ENCODE measurements at regions not wholly inside any gene's neighbourhood (a gene's known extent, or its start where the extent isn't known, plus 50 kb on each side); places are given as distances from the start of the nearest gene placed in this dataset.
"Not testable (repeated sequence)": the region's sequence is repeated elsewhere in the genome, so short reads cannot be mapped to it uniquely, and the experiment has no call there.

- DNase-seq (ENCODE audit: low read depth), result no peak
Observed at GRCh38 chr20:48047447-48047846, 262.2 kb upstream of the SULF2 start.

DNA sequence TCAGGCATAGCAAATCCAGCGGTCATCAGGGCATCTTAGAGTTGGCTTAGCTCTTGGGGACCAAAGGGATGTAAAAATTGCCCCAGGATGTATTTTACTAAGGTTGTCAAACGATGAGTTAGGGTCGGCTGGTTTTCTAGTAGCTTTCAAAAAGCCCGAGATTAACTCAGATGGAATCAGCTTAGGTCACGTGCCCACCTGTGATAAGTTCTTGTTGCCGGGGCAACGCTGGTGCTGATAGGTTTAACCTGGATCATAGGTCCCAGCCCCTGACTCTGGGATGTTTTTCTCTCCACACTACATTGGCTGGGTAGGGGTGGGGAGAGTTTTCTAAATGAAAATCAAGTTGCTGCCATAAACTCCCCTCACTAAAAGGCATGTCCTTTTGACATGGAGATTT is 257.3 kb upstream of the SULF2 start:
- DNase-seq (ENCODE audit: low read depth), result no peak

DNA sequence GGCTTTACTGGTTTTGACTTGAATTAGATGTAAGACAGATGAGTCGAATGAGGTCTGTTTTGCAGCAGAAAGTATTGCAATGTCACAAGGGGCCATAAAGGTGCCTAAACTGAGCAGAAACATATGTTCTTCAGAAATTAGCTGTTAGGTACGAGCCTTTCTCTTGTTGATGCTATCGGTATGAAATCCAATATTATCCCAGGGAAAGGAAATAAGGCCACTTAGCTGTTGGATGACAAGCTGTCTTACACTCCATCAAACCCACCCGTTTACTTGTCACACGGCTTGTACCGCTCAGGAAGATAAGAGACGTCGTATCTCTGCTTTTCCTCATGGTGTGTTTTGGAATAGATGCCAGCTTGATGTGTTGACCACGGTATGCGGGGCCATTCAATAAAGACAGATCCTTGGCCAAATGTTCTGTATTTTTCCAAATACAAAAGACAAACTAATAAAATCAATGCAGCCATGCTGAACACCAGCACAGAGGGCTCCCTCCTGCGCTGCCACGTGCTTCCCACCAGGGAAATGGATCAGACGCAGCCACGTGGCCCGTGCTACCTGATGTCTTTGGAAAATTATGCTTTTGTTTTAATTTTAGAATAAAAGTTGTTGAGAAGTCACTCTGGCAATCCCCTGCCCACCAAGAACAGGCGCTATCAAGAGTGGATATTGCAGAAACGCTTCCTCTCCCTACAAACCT is 255.9 kb upstream of the SULF2 start:
- no peak for DNase-seq (ENCODE audit: low read depth)

DNA sequence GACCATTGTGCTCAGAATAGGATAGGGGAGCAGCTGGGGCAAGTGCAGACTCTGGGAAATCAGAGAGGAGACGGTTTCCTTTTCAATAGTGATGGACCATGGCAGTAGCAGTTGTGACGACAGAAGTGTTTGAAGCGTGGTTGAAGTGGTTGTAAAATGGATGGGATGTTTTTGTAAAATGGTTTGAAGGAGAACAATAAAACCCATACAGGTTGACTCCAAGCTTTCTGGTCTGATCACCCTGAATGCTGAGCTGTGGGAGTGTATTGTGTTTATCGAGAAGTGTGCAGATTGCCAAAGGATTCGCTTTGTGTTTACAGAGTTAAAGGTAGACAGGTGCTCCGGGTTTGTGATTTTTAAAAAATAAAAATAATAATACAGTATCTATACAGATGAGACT is 255.2 kb upstream of the SULF2 start:
- no peak for DNase-seq (ENCODE audit: low read depth)

DNA sequence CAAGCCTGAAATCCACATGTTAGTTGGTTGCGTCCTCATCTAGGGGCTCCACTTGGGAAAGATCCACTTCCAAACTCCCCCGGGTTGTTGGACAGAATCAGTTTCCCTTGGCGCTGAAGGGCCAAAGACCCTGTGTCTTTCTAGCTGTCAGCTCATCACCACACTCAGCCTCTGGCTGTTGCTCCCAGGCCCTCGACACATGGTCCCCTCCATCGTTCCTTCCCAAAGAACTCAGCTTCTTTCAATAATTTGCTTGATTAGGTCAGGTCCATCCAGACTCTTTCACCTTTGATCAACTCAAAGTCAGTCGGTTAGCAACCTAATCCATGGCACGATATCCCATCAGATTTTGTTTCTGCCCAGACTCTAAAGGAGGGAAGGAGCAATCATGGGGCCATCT is 254.8 kb upstream of the SULF2 start:
- DNase-seq (ENCODE audit: low read depth), result no peak

DNA sequence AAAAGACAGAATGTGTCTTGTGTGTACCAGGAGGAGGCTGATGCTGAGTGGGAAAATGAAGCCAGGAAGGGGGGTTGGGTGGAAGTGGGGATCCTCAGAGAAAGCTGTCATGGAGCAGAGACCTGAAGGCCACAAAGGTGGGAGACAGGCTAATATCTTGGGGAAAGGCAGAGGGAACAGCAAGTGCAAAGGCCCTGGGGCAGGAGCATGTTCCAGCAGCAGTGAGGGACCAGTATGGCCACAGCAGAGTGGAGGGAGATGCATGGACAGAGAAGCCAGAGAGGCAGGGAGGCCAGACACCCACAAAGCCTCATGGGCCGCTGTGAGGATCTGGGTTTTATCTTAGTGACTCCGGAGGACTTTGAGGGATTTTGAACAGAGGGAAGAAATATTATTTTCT is 254.2 kb upstream of the SULF2 start:
- no peak for DNase-seq (ENCODE audit: low read depth)

DNA sequence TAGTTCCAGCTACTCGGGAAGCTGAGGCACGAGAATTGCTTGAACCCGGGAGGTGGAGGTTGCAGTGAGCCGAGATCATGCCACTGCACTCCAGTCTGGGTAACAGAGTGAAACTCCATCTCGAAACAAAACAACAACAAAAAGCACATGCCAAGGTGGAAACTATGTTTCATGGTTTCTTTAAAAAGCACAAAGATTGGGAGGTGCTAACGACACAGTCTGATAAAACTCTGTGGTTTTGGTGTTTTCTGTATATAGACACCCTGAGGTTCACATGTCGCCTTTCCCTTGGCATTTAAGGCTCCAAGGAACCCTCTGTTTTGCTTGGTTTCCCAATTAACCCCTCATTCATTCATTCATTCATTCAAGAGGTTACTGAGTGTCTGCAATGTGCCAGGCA is 253.4 kb upstream of the SULF2 start:
- DNase-seq (ENCODE audit: low read depth), result no peak

DNA sequence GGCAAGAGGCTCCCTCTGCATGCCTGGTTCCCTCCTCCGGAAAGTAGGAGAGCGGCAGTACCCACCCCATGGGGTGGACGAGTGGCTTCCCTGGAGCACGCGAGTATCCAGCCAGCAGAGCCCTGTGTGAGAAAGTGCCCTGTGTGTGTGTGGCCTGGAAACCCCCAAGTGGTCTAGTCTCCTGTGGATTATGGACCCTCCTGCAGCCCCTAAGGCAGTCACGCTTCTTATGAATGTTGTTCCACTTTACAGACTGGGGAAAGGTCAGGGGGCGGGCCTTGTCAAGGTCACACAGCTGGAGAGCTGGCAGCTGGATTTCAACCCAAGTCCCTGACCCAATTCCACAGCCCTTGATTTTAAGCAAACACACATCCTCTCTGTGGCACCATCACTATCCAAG is 252.5 kb upstream of the SULF2 start:
- not testable (repeated sequence) for DNase-seq (ENCODE audit: low read depth)

GRCh38 chr20:48035961-48036731 is 250.9 kb upstream of the SULF2 start:
- no peak for DNase-seq (ENCODE audit: low read depth)

GRCh38 chr20:48034751-48035150 is 249.5 kb upstream of the SULF2 start:
- DNase-seq (ENCODE audit: low read depth), result no peak

DNA sequence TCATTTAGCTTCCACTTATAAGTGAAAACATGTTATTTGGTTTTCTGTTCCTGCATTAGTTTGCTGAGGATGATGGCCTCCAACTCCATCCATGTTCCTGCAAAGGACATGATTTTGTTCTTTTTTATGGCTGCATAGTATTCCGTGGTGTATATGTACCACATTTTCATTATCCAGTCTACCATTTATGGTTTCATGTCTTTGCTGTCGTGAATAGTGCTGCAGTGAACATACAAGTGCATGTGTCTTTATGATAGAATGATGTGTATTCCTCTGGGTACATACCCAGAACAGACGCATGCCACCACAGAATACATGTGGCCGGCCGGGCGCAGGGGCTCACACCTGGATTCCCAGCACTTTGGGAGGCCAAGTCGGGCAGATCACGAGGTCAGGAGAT is 247.7 kb upstream of the SULF2 start:
- DNase-seq (ENCODE audit: low read depth), result not testable (repeated sequence)

GRCh38 chr20:48031122-48031521 is 245.8 kb upstream of the SULF2 start:
- no peak for DNase-seq (ENCODE audit: low read depth)

- DNase-seq (ENCODE audit: low read depth), result no peak
Observed at GRCh38 chr20:48026981-48027592, 241.8 kb upstream of the SULF2 start.

DNA sequence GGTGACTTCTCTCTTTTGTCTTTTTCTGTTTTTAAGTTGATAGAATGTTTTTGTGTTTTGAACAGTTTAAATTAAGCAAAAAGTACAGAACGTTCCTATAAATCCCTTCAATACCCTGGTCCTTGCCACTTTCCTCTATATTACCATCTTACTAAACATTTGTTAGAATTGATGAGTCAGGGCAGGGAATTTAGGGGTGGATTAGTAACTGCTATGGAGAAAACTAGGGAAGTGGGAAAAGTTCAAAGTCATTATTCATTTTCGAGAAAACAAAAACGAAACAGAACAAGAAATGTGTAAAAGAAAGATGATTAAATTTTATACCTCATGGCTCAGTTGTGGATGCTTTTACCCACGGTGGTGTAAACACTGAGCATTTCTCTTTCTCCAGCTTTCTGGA is 240.4 kb upstream of the SULF2 start:
- no peak for DNase-seq (ENCODE audit: low read depth)

DNA sequence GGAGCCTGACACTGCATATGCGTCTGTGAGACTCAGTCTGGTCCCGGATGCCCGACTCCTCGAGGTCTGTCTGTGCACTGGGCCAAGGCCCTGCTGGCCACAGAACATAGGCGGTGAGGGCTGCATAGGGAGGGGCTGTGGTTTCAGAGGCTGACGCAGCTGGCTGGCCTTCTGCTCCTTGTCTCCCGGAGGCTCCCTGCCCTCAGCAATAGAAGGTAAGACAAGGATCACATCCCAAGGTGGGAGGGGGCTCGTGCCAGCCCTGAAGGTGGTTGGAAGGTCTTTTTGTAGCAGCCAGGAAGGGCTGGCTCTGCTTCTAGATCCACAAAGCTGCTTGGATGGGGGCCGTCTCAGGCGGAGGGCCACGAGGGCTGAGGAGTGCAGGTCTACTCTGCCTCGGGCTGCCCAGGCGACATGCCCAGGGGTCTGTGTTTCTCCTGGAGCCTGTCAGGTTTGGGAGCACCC is 239.8 kb upstream of the SULF2 start:
- DNase-seq (ENCODE audit: low read depth), result peak; percentile 56

GRCh38 chr20:48024539-48024938 is 239.3 kb upstream of the SULF2 start:
- DNase-seq (ENCODE audit: low read depth), result no peak

DNA sequence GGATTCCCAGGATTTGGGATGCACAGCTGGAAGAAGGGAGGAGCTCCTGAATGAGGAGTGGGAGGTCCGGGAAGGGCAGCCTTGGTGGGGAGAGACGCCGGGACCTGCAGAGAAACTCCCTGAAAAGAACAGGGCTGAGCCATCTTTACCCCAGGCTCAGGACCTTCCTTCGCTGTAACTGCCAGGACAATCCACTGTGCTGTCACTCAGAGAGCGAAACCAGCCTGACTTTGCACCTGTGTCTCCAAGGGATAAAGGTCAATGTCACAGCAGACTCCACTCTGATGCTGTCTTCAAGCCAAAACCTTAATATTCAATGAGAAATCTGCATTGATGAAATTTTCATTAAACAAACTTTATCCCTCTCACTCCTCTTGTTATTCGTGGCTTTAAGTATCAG is 235.4 kb upstream of the SULF2 start:
- DNase-seq (ENCODE audit: low read depth), result not testable (repeated sequence)

DNA sequence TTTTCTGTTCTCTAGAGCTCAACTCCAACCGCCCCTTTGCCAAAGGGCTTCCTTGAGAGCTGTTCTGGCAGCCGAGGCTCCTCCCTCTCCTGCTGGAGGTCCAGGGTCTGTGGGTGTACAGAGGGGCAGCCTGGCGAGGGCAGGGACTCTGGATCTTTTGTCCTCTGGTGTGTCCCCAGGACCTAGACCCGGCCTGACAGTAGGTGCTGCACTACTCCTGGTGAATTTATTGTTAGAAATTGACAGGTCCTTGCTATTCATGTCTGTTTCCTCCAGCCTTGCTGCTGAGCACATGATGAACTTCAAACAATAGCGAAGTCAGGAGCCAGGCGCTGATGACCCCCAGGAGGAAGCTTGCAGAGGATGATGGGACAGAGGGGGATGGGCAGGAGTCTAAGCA is 234.7 kb upstream of the SULF2 start:
- no peak for DNase-seq (ENCODE audit: low read depth)

GRCh38 chr20:48019496-48019895 is 234.2 kb upstream of the SULF2 start:
- DNase-seq (ENCODE audit: low read depth), result no peak

DNA sequence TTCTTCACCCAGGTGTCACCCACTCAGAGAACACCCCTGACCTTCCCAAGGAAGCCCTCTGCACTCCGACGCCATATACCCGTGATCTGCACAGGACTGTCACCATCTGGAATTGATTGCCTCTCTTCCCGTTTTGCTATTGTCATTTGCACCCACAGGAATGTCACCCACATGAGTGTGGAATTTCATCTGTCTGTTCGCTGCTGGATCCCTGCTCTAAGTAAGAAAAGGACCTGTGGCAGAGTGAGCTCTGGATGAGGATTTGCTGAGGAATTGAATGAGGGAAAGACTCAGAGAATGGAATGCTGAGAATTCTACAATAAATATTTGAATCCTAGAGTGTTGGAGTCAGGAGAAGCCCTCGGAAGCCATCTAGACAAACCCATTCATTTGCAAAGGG is 233.6 kb upstream of the SULF2 start:
- not testable (repeated sequence) for DNase-seq (ENCODE audit: low read depth)

GRCh38 chr20:48017992-48018391 is 232.7 kb upstream of the SULF2 start:
- no peak for DNase-seq (ENCODE audit: low read depth)

DNA sequence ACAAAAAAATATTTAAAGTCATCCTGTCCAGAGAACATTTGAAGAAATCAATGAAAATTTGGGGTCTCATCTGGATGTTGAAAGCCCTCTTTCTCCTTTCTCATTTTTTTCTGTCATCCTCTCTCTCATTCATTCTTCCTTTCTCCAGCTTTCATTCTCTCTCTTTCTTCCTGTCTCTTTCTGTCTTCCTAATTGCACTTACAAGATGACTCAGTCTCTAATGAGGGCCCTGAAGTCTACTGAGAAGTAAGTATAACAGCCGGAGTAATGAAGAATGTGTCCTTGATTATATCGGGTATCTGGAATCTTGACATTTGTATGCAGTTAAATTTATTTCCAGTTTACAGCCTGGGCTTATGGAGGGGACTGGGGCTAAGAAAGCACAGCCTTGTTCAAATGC is 232.2 kb upstream of the SULF2 start:
- DNase-seq (ENCODE audit: low read depth), result no peak

Measured in fibroblast of the conjunctiva (primary cell).